IPS DF 4.7 (cell line): ENCODE measurements at regions not wholly inside any gene's neighbourhood (a gene's known extent, or its start where the extent isn't known, plus 50 kb on each side); places are given as distances from the start of the nearest gene placed in this dataset.
"Not testable (repeated sequence)": the region's sequence is repeated elsewhere in the genome, so short reads cannot be mapped to it uniquely, and the experiment has no call there.

Experiments used
- DNase-seq: peaks from one replicate; pipeline ENCODE4 v3.0.0-alpha.2; 2013; ENCODE audit warnings: low spot score; ENCODE audit errors: extremely low read depth

- DNase-seq = no peak
Observed at GRCh38 chr2:14975381-14975780, 342.9 kb downstream of the LRATD1 start.

GRCh38 chr2:14977021-14977420 is 344.5 kb downstream of the LRATD1 start:
- DNase-seq = no peak

GRCh38 chr2:14978845-14979244 is 346.3 kb downstream of the LRATD1 start:
- DNase-seq = no peak

GRCh38 chr2:14982790-14983189 is 350.3 kb downstream of the LRATD1 start:
- no peak for DNase-seq

- no peak for DNase-seq
Observed at GRCh38 chr2:14988600-14988999, 356.1 kb downstream of the LRATD1 start.

- no peak for DNase-seq
Observed at GRCh38 chr2:14991723-14992122, 359.2 kb downstream of the LRATD1 start.

- no peak for DNase-seq
Observed at GRCh38 chr2:14994721-14995120, 362.2 kb downstream of the LRATD1 start.

GRCh38 chr2:14996351-14997014 is 364.0 kb downstream of the LRATD1 start:
- DNase-seq = no peak

- no peak for DNase-seq
Observed at GRCh38 chr2:14998546-14998945, 366.0 kb downstream of the LRATD1 start.

GRCh38 chr2:14999114-14999661 is 366.7 kb downstream of the LRATD1 start:
- DNase-seq = no peak

- DNase-seq = not testable (repeated sequence)
Observed at GRCh38 chr2:15002519-15002918, 370.0 kb downstream of the LRATD1 start.

- no peak for DNase-seq
Observed at GRCh38 chr2:15006667-15007066, 374.1 kb downstream of the LRATD1 start.

- no peak for DNase-seq
Observed at GRCh38 chr2:15009681-15010080, 377.2 kb downstream of the LRATD1 start.

GRCh38 chr2:15010346-15010745 is 377.8 kb downstream of the LRATD1 start:
- DNase-seq = no peak

- no peak for DNase-seq
Observed at GRCh38 chr2:15018814-15019213, 386.3 kb downstream of the LRATD1 start.

GRCh38 chr2:15023221-15023620 is 390.7 kb downstream of the LRATD1 start:
- no peak for DNase-seq

- no peak for DNase-seq
Observed at GRCh38 chr2:15028406-15028805, 395.9 kb downstream of the LRATD1 start.

- DNase-seq = no peak
Observed at GRCh38 chr2:15031745-15032240, 399.3 kb downstream of the LRATD1 start.

GRCh38 chr2:15034246-15034645 is 401.7 kb downstream of the LRATD1 start:
- DNase-seq = no peak

- DNase-seq = no peak
Observed at GRCh38 chr2:15034860-15035259, 402.3 kb downstream of the LRATD1 start.

- DNase-seq = no peak
Observed at GRCh38 chr2:15038366-15039364, 406.1 kb downstream of the LRATD1 start.
